ENCODE measurements at regions not wholly inside any gene's neighbourhood (a gene's known extent, or its start where the extent isn't known, plus 50 kb on each side); places are given as distances from the start of the nearest gene placed in this dataset.

- in situ Hi-C loops (cut with HindIII; ENCODE audit: low sequenced_read_pairs): no loop called here
- TF ChIP-seq, protein P1, sequence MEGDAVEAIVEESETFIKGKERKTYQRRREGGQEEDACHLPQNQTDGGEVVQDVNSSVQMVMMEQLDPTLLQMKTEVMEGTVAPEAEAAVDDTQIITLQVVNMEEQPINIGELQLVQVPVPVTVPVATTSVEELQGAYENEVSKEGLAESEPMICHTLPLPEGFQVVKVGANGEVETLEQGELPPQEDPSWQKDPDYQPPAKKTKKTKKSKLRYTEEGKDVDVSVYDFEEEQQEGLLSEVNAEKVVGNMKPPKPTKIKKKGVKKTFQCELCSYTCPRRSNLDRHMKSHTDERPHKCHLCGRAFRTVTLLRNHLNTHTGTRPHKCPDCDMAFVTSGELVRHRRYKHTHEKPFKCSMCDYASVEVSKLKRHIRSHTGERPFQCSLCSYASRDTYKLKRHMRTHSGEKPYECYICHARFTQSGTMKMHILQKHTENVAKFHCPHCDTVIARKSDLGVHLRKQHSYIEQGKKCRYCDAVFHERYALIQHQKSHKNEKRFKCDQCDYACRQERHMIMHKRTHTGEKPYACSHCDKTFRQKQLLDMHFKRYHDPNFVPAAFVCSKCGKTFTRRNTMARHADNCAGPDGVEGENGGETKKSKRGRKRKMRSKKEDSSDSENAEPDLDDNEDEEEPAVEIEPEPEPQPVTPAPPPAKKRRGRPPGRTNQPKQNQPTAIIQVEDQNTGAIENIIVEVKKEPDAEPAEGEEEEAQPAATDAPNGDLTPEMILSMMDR (IDR thresholded peaks at IDR 0.05; ENCODE audit: low read depth, low read length, missing control alignments): no peak
These were observed 425.5 kb downstream of the BRD1 start for GRCh38 chr22:49402169-49402568.

DNA sequence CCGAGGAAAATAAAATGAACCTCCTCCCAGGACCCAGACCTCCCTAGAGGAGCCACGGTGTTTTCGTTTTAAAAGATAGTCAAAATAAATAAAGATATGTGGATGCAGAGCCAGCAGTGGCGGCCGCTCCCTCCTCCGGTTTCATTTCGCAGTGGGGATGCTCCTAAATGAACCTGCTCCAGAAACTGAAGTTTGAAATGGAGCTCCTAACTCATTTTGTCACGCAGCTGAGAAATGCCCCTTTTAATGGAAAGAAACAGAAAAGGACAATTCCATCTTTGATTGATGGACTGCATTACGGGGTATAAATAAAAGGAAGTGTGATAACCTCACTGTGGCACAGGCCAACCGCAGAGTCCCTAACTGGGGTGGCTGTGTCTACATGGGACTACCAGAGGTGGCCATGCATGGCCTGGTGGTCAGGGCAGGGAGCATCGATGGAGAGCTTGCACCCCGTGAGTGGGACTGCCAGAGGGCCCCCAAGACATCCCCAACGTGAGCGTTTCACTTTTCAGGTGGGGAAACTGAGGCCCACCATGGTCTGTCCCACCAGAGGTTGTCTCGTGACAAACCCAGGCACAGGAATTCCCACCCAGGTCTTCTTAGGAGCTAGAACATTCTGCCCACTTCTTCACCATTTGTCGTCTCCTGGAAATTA lies 426.6 kb downstream of the BRD1 start:
- no peak overlapping the region for H3K4me3 ChIP-seq (ENCODE audit: low read depth, low read length)
- TF ChIP-seq, protein P1 (IDR thresholded peaks at IDR 0.05; ENCODE audit: low read depth, low read length, missing control alignments): no peak
- DNase-seq (ENCODE audit: low read depth): no peak
- in situ Hi-C loops (cut with HindIII; ENCODE audit: low sequenced_read_pairs): no loop called here

More at GRCh38 chr22:49402169-49402568, 425.5 kb downstream of the BRD1 start:
- H3K4me3 ChIP-seq (ENCODE audit: low read depth, low read length): no peak overlapping the region
- DNase-seq (ENCODE audit: low read depth): no peak

DNA sequence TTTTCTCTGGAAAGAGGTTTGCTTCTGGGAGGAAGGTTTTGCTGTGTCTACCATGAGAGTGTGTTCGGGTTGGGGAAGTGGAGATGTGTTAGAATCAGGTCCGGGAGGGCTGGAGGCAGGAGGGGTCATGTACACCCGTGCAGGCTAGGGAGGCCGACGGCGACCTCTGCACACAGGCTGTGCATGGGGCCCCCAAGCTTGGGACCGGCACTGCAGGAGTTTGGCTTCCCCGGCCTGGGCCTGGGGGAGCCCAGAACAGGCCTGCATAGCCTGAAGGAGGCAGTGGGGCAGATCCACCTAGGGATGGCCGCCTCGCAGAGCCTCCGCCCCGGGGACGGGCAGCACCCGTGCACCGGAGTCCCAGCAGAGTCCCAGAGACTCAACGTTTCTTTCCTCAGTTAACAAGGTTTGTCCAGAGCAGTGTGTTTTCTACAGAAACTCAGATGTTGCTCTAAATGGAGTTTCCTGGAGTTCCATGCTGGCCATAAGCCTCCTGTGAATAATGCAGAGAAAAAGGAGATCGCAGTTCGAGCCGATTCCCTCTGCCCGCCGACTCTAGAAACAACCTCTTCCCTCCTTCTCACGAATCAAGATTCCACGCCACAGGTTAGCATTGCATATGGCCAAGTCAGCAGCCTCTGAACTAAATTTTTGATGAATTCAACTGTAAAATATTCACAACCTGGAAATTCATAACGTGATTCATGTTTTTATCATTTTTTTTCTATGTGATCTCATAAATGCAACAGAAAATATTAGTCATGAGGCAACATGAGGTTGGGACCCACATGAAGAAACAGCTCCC lies 427.3 kb downstream of the BRD1 start:
- H3K4me3 ChIP-seq (ENCODE audit: low read depth, low read length): no peak overlapping the region
- in situ Hi-C loops (cut with HindIII; ENCODE audit: low sequenced_read_pairs): no loop called here
- peak; percentile 8 for DNase-seq (ENCODE audit: low read depth)
- TF ChIP-seq, protein P1 (IDR thresholded peaks at IDR 0.05; ENCODE audit: low read depth, low read length, missing control alignments): no peak

DNA sequence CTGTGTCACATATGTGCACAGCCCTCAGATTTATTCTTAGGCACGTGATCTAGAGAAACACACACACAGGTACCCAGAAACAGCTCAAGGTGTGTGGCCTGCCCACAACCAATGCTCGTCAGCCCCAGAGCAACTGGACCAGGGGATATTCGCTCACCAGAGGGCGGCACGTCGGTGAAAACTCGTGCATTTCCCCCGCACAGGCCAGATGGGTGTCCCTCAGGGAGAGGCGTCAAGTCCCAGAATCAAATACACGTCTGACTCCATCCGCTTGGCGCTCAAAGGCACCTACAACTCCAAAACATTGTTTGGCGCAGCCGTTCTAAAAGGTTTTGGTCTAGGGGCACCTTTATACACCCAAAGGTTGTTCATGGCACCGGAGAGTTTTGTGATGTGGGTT lies 429.0 kb downstream of the BRD1 start:
- in situ Hi-C loops (cut with HindIII; ENCODE audit: low sequenced_read_pairs): no loop called here

GRCh38 chr22:49398115-49398514 lies 429.6 kb downstream of the BRD1 start:
- DNase-seq (ENCODE audit: low read depth): no peak
- in situ Hi-C loops (cut with HindIII; ENCODE audit: low sequenced_read_pairs): no loop called here
- TF ChIP-seq, protein P1 (IDR thresholded peaks at IDR 0.05; ENCODE audit: low read depth, low read length, missing control alignments): no peak
- H3K4me3 ChIP-seq (ENCODE audit: low read depth, low read length): no peak overlapping the region

More for the DNA sequence above, 429.0 kb downstream of the BRD1 start:
- TF ChIP-seq, protein P1 (IDR thresholded peaks at IDR 0.05; ENCODE audit: low read depth, low read length, missing control alignments): no peak
- H3K4me3 ChIP-seq (ENCODE audit: low read depth, low read length): no peak overlapping the region
- DNase-seq (ENCODE audit: low read depth): no peak

DNA sequence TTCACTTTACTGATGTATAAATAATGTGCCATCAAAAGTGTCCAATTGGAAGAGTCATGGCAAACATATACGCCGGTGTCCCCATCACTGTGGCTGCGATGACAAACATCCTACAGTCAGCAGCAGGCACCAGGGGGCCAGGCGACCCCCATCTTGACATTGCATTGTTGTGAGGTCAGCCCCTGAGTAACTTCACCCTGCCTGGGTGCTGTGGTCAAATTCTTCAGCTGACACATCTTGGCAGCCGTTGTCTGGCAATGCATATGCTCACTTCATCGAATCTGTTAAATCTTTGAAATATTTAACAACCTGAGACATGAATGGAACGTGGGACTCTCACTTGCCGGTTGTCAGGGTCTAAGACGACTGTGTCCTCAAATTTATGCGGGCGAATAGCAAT lies 430.9 kb downstream of the BRD1 start:
- in situ Hi-C loops (cut with HindIII; ENCODE audit: low sequenced_read_pairs): no loop called here
- TF ChIP-seq, protein P1 (IDR thresholded peaks at IDR 0.05; ENCODE audit: low read depth, low read length, missing control alignments): no peak
- no peak for DNase-seq (ENCODE audit: low read depth)
- no peak overlapping the region for H3K4me3 ChIP-seq (ENCODE audit: low read depth, low read length)
